WTC11 (cell line): ENCODE measurements at regions not wholly inside any gene's neighbourhood (a gene's known extent, or its start where the extent isn't known, plus 50 kb on each side); places are given as distances from the start of the nearest gene placed in this dataset.

Experiments used
- ATAC-seq: fragments of 200-7000 bp; cut with Tn5 transposase; 2 replicates; pipeline ENCODE4 v1.10.0; 2021; ENCODE audit warnings: mild to moderate bottlenecking, moderate library complexity
- CTCF ChIA-PET: fragments of 300-600 bp; sonication (Branson Sonifier 250); formaldehyde crosslinking; loops from one replicate; lab custom pipeline; 2021; ENCODE audit warnings: antibody characterized with exemption; lab: Charles Lee
- POLR2A ChIA-PET: fragments of 350-600 bp; sonication (Branson Sonifier 250); formaldehyde crosslinking; loops from one replicate; lab custom pipeline; 2021; ENCODE audit warnings: antibody characterized with exemption; lab: Charles Lee
- DNase-seq: peaks from one replicate; pipeline ENCODE4 v3.0.0; 2021; ENCODE audit warnings: low spot score
- H3K27ac Mint-ChIP-seq: 2 replicates; pipeline ENCODE4 v1.8.0; 2021; ENCODE audit warnings: mixed read lengths
- H3K27me3 Mint-ChIP-seq: 2 replicates; pipeline ENCODE4 v1.8.0; 2021; ENCODE audit warnings: low read depth, mild to moderate bottlenecking, moderate library complexity, mixed read lengths
- H3K36me3 Mint-ChIP-seq: 2 replicates; pipeline ENCODE4 v1.8.0; 2021; ENCODE audit warnings: mixed read lengths
- H3K4me1 Mint-ChIP-seq: 2 replicates; pipeline ENCODE4 v1.8.0; 2022; ENCODE audit warnings: mixed read lengths
- H3K4me3 Mint-ChIP-seq: 2 replicates; pipeline ENCODE4 v1.8.0; 2021; ENCODE audit warnings: mild to moderate bottlenecking, moderate library complexity, mixed read lengths
- H3K9me3 Mint-ChIP-seq: 2 replicates; pipeline ENCODE4 v1.8.0; 2021; ENCODE audit warnings: mixed read lengths
- FOXP1 ChIP-seq: sonication (generic); formaldehyde crosslinking; IDR thresholded peaks from 2 replicates; pipeline ENCODE4 v1.8.0; 2022; ENCODE audit warnings: missing genetic modification reagents, mild to moderate bottlenecking, moderate library complexity, borderline replicate concordance
- IRF2 ChIP-seq: sonication (generic); formaldehyde crosslinking; IDR thresholded peaks from 2 replicates; pipeline ENCODE4 v1.8.0; 2022; ENCODE audit warnings: low read depth, missing genetic modification reagents, borderline replicate concordance
- KAT7 ChIP-seq: sonication (generic); formaldehyde crosslinking; IDR thresholded peaks from 2 replicates; pipeline ENCODE4 v1.8.1; 2023; ENCODE audit warnings: missing genetic modification reagents, mild to moderate bottlenecking, borderline replicate concordance

- peaks cover 93% of the 10 kb centered on the region for H3K27me3 Mint-ChIP-seq
- no peak for ATAC-seq
- CTCF ChIA-PET = no interaction called here
- H3K9me3 Mint-ChIP-seq = no peaks in the 10 kb centered on the region
- peaks cover 17% of the 10 kb centered on the region for H3K4me1 Mint-ChIP-seq
- H3K27ac Mint-ChIP-seq = no peak overlapping the region
- H3K36me3 Mint-ChIP-seq = no peaks in the 10 kb centered on the region
- TF ChIP-seq KAT7 (CRISPR knock-in tag) (no peak), FOXP1 (no peak), IRF2 (CRISPR knock-in tag) (no peak)
- TF ChIP-seq, all 79 proteins: peak for 0
- no peak for DNase-seq
- POLR2A ChIA-PET = no interaction called here
- H3K4me3 Mint-ChIP-seq = no peak overlapping the region
These were observed 50.3 kb upstream of the ANP32D start for GRCh38 chr12:48422060-48422459.
